ENCODE measurements at regions not wholly inside any gene's neighbourhood (a gene's known extent, or its start where the extent isn't known, plus 50 kb on each side); places are given as distances from the start of the nearest gene placed in this dataset.

DNA sequence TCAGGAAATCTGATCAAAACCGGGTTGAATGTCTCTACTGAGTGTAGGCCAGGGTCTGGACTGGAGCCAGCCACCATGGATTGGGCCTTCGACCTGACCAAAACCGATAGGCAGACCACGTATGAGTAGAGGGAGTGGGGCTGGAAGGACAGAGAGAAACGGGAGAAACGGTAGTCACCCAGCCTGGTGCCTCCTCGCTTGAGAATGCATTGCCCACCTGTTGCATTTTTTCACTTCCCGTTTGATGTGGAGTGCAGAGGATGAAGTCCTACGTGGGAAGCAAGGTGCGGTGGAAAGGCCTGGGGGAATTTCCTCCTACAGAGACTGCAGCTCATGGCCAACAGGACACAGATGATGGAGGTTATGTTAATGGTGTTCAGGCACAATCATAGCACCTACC lies 53.9 kb upstream of the ECI2 start:
- H3K4me3 Mint-ChIP-seq: no peak overlapping the region
- DNase-seq: no peak
- TF ChIP-seq, protein P1, sequence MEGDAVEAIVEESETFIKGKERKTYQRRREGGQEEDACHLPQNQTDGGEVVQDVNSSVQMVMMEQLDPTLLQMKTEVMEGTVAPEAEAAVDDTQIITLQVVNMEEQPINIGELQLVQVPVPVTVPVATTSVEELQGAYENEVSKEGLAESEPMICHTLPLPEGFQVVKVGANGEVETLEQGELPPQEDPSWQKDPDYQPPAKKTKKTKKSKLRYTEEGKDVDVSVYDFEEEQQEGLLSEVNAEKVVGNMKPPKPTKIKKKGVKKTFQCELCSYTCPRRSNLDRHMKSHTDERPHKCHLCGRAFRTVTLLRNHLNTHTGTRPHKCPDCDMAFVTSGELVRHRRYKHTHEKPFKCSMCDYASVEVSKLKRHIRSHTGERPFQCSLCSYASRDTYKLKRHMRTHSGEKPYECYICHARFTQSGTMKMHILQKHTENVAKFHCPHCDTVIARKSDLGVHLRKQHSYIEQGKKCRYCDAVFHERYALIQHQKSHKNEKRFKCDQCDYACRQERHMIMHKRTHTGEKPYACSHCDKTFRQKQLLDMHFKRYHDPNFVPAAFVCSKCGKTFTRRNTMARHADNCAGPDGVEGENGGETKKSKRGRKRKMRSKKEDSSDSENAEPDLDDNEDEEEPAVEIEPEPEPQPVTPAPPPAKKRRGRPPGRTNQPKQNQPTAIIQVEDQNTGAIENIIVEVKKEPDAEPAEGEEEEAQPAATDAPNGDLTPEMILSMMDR (IDR thresholded peaks at IDR 0.05): no peak
- no peak overlapping the region for H3K27ac Mint-ChIP-seq
- peaks cover 4% of the 10 kb centered on the region for H3K36me3 Mint-ChIP-seq (ENCODE audit: low read depth)
- peaks cover 11% of the 10 kb centered on the region; the same call in 1 of the 2 replicates for H3K4me1 Mint-ChIP-seq (ENCODE audit: low read depth)
- H3K27me3 Mint-ChIP-seq (ENCODE audit: insufficient read depth): peaks cover 13% of the 10 kb centered on the region
- H3K9me3 Mint-ChIP-seq: peaks cover 6% of the 10 kb centered on the region

DNA sequence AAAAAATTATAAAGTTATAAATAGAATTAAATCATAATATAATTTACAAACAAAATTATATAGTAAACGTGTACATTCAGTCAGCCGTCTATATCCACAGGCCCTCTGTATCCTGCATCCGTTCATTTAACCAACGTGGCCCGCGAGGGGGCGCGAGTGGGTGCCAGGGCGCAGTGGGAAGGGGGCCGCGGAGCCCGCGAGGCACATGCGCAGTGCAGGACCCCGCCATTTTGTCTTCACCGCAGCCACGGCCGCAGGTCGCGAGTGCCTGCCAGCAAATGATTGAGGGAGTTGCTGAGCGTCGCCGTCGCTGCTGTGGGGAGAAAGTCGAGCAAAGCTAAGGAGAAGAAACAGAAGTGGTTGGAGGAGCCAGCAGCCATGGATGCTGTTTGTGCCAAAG lies 53.4 kb upstream of the ECI2 start:
- H3K4me1 Mint-ChIP-seq (ENCODE audit: low read depth): peaks cover 11% of the 10 kb centered on the region; the same call in 1 of the 2 replicates
- no peak for DNase-seq
- peaks cover 4% of the 10 kb centered on the region for H3K36me3 Mint-ChIP-seq (ENCODE audit: low read depth)
- no peak overlapping the region for H3K4me3 Mint-ChIP-seq
- peaks cover 13% of the 10 kb centered on the region for H3K27me3 Mint-ChIP-seq (ENCODE audit: insufficient read depth)
- TF ChIP-seq, protein P1 (IDR thresholded peaks at IDR 0.05): no peak
- peaks cover 6% of the 10 kb centered on the region for H3K9me3 Mint-ChIP-seq
- H3K27ac Mint-ChIP-seq: no peak overlapping the region

DNA sequence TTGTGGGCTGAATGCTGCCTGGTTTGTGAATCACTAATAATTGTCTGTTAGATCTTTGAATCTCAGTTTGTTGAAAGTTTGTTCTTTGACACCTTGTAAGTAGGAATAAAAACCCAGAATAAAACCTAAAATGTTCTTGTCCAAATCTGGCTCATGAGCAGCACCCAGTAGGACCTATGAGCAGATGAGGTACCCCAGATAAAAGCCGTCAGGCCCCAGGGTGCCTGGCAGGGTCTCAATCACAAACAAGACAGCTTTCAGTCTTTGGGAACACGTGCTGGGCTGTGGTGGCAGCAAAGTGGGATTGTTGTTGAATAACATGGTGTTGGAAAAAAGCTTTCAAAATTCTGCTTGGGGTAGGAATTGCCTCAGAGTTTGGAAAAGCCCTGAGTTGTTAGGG lies 52.1 kb upstream of the ECI2 start:
- DNase-seq: no peak
- Mint-ChIP-seq H3K4me1 (ENCODE audit: low read depth) (peaks cover 11% of the 10 kb centered on the region; the same call in 1 of the 2 replicates), H3K9me3 (peaks cover 6% of the 10 kb centered on the region), H3K36me3 (ENCODE audit: low read depth) (peaks cover 4% of the 10 kb centered on the region), H3K27me3 (ENCODE audit: insufficient read depth) (peaks cover 17% of the 10 kb centered on the region), H3K4me3 (no peak overlapping the region), H3K27ac (no peak overlapping the region)
- TF ChIP-seq, protein P1 (IDR thresholded peaks at IDR 0.05): no peak

DNA sequence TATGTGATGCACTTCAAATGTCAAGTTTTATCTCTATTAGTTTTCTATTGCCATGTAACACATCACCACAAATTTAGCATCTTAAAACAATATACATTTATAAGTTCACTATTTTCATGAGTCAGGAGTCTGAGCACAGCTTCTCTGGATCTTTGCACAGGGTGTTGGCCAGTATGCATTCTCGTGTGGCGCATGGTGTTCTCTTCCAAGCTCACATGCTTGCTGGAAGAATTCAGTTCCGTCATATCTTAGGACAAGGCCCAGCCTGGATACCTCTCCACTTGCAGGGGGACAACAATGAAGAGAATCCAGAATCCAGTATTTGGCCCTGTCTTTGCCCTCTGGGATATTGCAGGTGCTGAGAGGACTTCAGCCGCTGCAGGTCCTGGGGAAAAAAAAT lies 51.0 kb upstream of the ECI2 start:
- Mint-ChIP-seq H3K4me3 (no peak overlapping the region), H3K27me3 (ENCODE audit: insufficient read depth) (peaks cover 21% of the 10 kb centered on the region), H3K9me3 (peaks cover 6% of the 10 kb centered on the region), H3K36me3 (ENCODE audit: low read depth) (peaks cover 4% of the 10 kb centered on the region), H3K4me1 (ENCODE audit: low read depth) (peaks cover 11% of the 10 kb centered on the region; the same call in 1 of the 2 replicates), H3K27ac (no peak overlapping the region)
- no peak for DNase-seq
- TF ChIP-seq, protein P1 (IDR thresholded peaks at IDR 0.05): no peak

DNA sequence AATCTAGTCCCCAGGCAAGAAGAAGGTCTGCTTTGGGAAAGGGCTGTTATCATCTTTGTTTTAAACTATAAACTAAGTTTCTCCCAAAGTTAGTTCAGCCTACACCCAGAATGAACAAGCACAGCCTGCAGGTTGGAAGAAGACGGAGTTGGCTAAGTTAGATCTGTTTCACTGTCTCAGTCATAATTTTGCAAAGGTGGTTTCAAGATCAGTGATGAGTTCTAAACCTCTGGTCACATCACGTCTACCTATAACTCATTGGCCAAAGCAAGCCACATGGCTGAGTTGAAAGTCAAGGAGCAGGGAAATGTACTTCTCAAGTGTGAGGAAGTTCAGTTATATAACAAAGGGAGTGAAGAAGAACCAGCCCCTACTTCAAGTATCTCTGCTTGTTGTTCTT lies 50.5 kb upstream of the ECI2 start:
- H3K36me3 Mint-ChIP-seq (ENCODE audit: low read depth): peaks cover 4% of the 10 kb centered on the region
- TF ChIP-seq, protein P1 (IDR thresholded peaks at IDR 0.05): no peak
- peaks cover 24% of the 10 kb centered on the region for H3K27me3 Mint-ChIP-seq (ENCODE audit: insufficient read depth)
- H3K4me3 Mint-ChIP-seq: no peak overlapping the region
- H3K9me3 Mint-ChIP-seq: peaks cover 6% of the 10 kb centered on the region
- DNase-seq: no peak
- H3K4me1 Mint-ChIP-seq (ENCODE audit: low read depth): peaks cover 11% of the 10 kb centered on the region; the same call in 1 of the 2 replicates
- H3K27ac Mint-ChIP-seq: no peak overlapping the region

DNA sequence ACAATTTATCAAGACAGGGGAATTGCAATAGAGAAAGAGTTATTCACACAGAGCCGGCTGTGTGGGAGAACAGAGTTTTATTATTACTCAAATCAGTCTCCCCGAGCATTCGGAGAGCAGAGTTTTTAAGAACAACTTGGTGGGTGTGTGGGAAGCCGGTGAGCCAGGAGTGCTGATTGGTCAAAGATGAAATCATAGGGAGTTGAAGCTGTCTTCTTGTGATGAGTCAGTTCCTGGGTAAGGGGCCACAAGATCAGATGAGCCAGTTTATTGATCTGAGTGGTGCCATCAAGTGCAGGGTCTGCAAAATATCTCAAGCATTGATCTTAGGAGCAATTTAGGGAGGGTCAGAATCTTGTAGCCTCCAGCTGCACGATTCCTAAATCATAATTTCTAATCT lies 50.0 kb upstream of the ECI2 start:
- no peak overlapping the region for H3K4me3 Mint-ChIP-seq
- H3K9me3 Mint-ChIP-seq: peaks cover 6% of the 10 kb centered on the region
- no peak for DNase-seq
- H3K36me3 Mint-ChIP-seq (ENCODE audit: low read depth): peaks cover 4% of the 10 kb centered on the region
- TF ChIP-seq, protein P1 (IDR thresholded peaks at IDR 0.05): no peak
- H3K27ac Mint-ChIP-seq: no peak overlapping the region
- H3K4me1 Mint-ChIP-seq (ENCODE audit: low read depth): peaks cover 11% of the 10 kb centered on the region; the same call in 1 of the 2 replicates
- H3K27me3 Mint-ChIP-seq (ENCODE audit: insufficient read depth): peaks cover 28% of the 10 kb centered on the region
